HG03097 (cell line): ENCODE measurements at regions not wholly inside any gene's neighbourhood (a gene's known extent, or its start where the extent isn't known, plus 50 kb on each side); places are given as distances from the start of the nearest gene placed in this dataset.
"Not testable (repeated sequence)": the region's sequence is repeated elsewhere in the genome, so short reads cannot be mapped to it uniquely, and the experiment has no call there.

ENCODE experiments used
- ATAC-seq: cut with Tn5 transposase; IDR thresholded peaks from one replicate; pipeline ENCODE4 v1.9.1; 2021; ENCODE audit not compliant: unreplicated experiment, low FRiP score

DNA sequence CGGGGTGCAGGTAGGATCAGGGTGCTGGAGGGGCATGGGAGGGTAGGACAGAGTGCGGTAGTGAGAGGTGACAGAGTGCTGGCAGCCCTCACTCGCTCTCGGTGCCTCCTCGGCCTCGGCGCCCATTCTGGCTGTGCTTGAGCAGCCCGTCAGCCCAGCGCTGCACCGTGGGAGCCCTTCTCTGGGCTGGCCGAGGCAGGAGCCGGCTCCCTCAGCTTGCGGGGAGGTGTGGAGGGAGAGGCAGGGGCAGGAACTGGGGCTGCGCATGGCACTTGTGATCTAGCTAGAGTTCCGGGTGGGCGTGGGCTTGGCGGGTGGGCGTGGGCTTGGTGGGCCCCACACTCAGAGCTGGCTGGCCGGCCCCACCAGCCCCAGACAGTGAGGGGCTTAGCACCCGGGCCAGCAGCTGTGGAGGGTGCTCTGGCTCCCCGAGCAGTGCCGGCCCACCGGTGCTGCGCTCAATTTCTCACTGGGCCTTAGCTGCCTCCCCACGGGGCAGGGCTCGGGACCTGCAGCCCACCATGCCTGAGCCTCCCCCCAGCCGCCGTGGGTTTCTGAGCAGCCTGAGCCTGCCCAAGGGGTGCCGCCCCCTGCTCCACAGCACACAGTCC lies 112.8 kb upstream of the DUSP22 start:
- no peak for ATAC-seq

DNA sequence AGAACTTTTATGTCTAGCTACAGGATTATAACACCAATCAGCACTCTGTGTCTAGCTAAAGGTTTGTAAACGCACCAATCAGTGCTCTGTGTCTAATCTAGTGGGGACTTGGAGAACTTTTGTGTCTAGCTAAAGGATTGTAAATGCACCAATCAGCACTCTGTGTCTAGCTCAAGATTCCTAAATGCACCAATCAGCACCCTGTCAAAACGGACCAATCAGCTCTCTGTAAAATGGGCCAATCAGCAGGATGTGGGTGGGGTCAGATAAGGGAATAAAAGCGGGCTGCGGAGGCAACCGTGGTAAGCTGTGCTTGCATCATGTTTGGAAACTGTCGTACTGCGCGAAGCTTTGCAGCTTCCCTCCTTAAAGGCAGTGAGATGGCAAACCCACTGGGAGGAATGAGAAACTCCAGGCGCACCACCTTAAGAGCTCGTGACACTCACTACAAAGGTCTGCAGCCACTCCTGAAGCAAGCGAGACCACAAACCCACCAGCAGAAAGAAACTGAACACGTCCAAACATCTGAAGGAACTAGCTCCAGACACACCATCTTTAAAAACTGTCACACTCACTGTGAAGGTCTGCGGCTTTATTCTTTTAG lies 112.1 kb upstream of the DUSP22 start:
- ATAC-seq = not testable (repeated sequence)

- no peak for ATAC-seq
Observed at GRCh38 chr6:181049-181654, 111.1 kb upstream of the DUSP22 start.

- no peak for ATAC-seq
Observed at GRCh38 chr6:183668-184067, 108.6 kb upstream of the DUSP22 start.

- ATAC-seq = no peak
Observed at GRCh38 chr6:184161-184700, 108.1 kb upstream of the DUSP22 start.

- no peak for ATAC-seq
Observed at GRCh38 chr6:186340-186965, 105.8 kb upstream of the DUSP22 start.

DNA sequence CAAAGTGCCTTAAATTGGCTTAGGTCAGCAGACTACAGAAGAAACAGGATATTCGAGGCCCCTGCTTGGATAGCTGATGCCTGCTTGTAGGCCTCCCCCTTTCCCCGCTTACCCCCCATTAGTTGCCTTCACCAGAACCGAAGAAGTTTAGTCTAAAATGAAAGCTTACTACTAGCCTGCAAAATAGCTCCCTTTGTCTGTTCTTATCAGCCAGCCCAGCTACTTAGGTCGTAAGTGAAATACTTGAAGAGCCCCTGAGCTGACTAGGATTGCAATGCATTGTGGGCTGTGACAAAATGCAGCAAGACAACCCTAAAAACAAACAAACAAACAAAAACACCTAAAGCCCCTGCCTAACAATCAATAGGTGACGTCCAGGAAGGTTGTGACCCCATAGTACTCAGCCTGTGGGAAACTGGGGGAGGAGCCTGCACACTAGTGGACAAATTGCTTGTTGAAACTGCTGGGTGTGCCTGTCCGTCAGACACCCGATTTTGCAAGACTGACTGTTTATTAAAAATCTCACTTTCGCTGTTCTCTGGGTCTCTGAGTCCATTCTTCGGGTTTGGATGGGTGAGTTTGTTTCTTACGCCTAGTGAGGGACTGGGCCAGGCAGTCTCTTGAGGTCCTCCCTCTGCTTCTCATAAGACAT lies 105.0 kb upstream of the DUSP22 start:
- no peak for ATAC-seq

GRCh38 chr6:188821-189655 lies 103.2 kb upstream of the DUSP22 start:
- peak; percentile 45 for ATAC-seq

- no peak for ATAC-seq
Observed at GRCh38 chr6:189676-190075, 102.6 kb upstream of the DUSP22 start.

DNA sequence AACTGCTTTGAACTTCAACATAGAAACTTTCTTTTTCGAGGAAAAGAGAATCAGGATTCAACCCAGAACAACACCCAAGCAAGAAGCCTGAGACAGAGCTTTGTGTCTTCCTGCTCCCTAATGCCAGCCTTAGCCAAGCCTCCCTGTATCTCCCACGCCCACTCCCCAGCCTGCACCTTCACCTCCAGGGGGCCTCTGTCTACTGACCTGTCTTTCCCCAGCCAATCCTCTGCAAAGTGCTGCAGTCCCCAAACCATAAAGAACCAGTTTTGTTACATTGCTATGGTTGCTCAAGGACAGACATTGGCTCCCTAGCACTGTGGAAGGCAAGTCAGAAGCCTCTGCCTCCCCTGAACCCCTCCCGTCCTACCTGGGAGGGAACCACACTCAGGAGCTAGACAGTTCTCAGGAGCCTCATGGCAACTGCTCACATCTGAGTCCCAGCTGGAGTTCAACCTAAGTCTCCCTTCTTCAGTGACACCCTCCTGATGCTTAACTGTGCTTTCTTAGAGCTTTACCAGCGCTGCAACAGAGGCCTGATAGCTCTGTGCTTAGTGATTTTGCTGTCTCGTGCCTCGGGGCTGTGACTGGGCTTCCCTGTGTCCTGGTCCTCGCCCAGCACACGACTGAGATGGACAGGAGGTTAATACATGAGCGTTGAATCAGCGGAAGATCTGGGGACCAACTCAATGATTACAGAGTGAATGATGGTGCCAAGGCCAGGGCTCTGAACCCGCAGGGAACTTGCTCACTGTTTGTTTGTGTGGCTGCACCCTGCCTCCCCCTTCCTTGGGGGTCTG lies 101.5 kb upstream of the DUSP22 start:
- no peak for ATAC-seq

DNA sequence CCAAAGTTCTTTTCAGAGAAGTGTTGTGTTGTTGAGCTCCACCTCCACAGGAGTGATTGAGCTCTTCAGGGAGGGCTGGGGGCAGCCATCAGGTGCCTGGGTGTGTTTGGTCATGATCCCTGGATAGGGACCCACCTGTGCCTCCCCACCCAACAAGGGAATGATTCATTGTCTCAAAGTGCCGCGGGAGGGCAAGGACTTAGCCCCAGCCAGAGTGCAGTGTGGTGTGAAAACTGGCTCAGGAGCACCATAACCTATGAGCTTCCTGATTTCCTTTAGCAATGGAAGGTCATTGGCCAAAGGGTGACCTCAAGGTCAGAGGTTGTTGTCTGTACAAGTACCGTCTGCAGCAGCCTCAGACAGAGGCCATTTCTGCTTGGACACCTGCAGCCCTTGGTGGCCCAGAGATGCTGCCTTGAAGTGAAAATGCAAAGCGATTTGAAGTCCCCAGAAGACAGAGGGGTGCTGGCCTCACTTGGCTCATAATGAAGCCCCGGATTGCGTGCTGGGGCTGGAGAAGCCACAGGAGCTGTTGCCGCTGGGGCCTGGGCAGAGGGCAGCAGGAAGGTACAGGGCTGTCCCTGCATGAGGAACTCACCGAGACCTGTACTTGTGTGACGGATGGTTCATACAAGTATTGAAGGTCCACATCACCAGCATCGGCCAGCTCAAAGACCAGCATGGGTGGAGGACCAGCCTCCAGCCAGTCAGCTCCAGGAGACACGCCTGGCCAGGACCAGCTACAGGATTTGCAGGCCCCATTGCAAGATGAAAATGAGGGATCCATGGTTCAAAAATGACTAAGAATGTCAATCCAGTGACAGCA lies 100.6 kb upstream of the DUSP22 start:
- ATAC-seq = no peak

DNA sequence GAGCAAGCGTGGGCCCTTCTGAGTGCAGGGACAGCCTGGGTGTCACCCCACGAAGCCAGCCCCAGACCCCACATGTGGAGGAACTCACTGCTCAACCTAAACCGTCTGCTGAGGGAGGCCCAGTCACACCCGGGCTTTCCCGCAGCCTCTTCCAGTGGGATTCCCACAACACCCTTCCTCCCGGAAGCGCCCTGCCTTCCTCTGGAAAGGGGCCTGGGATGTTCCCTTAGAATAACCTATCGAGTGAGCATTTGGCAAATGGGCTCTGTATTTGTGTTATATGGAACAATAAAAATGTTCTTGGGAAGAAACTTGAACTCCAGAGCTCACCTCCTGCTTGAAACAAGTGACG lies 100.0 kb upstream of the DUSP22 start:
- no peak for ATAC-seq

DNA sequence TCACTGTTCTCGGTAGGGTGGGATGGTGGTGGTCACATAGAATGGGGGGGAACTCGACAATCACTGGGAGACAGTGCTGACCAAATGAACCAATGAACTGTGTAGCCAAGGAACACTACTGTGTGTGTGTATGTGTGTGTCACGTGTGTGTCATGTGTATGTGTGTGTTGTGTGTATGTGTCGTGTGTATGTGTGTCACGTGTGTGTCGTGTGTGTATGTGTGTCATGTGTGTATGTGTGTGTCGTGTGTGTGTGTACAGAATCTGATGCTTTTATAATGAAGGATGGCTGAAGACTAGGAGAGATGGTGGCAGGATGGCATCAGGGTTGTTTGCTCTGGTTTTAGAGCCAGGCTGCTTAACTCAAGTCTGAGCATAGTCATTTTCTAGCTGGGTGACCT lies 99.1 kb upstream of the DUSP22 start:
- no peak for ATAC-seq

DNA sequence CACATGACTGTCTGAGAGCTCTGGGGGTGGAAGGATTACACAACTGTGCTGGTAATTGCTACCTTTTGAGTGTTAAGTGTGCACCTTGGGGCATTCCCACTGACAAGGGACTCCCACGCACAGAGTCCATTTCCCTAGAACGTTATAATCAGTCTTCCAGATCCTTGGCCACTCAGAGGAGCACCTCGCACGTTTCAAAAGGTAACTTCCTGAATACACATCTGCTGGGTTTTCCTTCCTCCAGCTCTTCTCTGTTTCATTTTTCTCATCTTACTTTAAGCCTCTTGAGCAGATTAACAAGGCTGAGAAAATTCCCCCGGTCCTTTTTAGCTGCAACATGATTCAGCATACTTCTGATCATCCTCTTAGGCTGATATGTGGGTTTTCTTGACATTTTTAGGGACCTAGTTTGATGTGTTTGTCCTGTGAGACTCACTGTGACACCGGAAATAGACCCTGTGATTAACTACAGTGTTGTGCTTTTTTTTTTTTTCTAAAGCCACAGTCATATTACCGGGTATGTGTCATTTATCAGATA lies 98.4 kb upstream of the DUSP22 start:
- peak; percentile 31 for ATAC-seq

GRCh38 chr6:195861-196360 lies 96.4 kb upstream of the DUSP22 start:
- ATAC-seq = no peak

DNA sequence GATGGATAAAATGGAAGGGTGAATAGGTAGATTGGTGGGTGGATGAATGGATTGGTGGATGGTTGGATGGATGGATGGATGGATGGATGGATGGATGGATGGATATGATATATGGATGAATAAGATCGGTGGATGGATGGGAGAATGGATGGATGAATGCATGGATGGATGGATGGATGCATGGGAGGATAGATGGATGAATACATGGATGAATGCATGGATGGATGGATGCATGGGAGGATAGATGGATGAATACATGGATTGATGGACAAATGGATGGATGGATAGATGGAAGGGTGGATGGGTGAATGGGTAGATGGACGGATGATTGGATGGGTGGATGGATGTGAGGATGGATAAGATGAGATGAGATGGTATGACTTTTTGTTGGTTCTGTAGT lies 95.7 kb upstream of the DUSP22 start:
- no peak for ATAC-seq

DNA sequence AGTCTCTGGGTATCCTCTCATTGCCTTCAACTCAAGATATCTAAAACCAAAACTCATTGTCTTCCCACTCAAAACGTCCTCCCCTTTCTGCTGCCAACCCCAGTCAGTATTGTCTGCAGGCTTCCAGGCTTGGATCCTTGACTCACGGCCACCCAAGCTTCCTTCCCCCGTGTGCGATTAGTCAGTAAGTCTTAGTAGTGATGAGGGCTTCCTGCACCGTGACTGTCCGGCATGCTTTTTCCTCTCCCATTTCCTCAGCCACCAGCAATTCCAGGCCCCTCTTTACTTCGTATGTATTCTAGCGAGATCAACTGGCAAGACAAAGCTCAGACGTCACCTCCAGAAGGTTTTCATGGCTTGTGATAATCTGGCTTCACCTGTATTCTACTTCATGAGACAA lies 88.6 kb upstream of the DUSP22 start:
- no peak for ATAC-seq

DNA sequence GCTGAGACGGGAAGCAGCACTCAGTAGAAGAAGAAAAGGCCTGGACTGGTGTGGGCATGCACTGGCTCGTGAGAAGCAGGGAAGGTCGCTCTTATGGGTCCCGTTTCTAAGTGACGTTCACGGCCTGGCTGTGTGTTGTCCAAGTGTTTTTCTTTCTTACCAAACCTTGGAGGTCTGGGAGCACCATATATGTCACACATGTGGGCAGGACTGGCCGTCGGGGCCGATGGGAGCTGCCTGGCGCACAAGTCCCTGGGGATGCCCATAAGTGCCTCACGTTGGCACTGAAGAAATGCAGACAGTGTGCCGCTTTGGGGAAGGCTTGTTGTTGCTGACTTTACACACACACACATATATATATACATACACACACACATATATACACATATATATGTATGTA lies 86.0 kb upstream of the DUSP22 start:
- ATAC-seq = no peak
